ENCODE measurements at regions not wholly inside any gene's neighbourhood (a gene's known extent, or its start where the extent isn't known, plus 50 kb on each side); places are given as distances from the start of the nearest gene placed in this dataset.

GRCh38 chr16:27720731-27721530, 171.0 kb downstream of the KATNIP start:
- DNase-seq: no peak

GRCh38 chr16:27721531-27722181, 171.7 kb downstream of the KATNIP start:
- no peak for DNase-seq

- DNase-seq: no peak
Observed at GRCh38 chr16:27722207-27722606, 172.3 kb downstream of the KATNIP start.

- no peak for DNase-seq
Observed at GRCh38 chr16:27722892-27723450, 173.0 kb downstream of the KATNIP start.

GRCh38 chr16:27723711-27724481, 174.0 kb downstream of the KATNIP start:
- no peak for DNase-seq

- DNase-seq: no peak
Observed at GRCh38 chr16:27724482-27725235, 174.7 kb downstream of the KATNIP start.

- no peak for DNase-seq
Observed at GRCh38 chr16:27725236-27726000, 175.5 kb downstream of the KATNIP start.

- DNase-seq: no peak
Observed at GRCh38 chr16:27726621-27727261, 176.8 kb downstream of the KATNIP start.

- DNase-seq: no peak
Observed at GRCh38 chr16:27727941-27728340, 178.0 kb downstream of the KATNIP start.

- no peak for DNase-seq
Observed at GRCh38 chr16:27728691-27729090, 178.7 kb downstream of the KATNIP start.

GRCh38 chr16:27729516-27730304, 179.8 kb downstream of the KATNIP start:
- DNase-seq: no peak

- no peak for DNase-seq
Observed at GRCh38 chr16:27730661-27731210, 180.8 kb downstream of the KATNIP start.

GRCh38 chr16:27735031-27735430, 185.1 kb downstream of the KATNIP start:
- DNase-seq: no peak

- no peak for DNase-seq
Observed at GRCh38 chr16:27736431-27736830, 186.5 kb downstream of the KATNIP start.

GRCh38 chr16:27737513-27737912, 187.6 kb downstream of the KATNIP start:
- no peak for DNase-seq

All from stimulated activated CD4-positive, alpha-beta T cell treated with anti-CD3 and anti-CD28 coated beads, Interleukin-15, amount 100 ng/mL, for 24 hours (primary cell).